CD4-positive, alpha-beta T cell treated with Interferon alpha-2 for 1 hour (primary cell): ENCODE measurements at regions not wholly inside any gene's neighbourhood (a gene's known extent, or its start where the extent isn't known, plus 50 kb on each side); places are given as distances from the start of the nearest gene placed in this dataset.
A peak's percentile ranks its signal among the peaks of the same experiment; 100 is the strongest.

Experiments
- DNase-seq, 2 donors: peaks; one replicate each; pipeline ENCODE4 v3.0.0-alpha.2; 2020 to 2022

DNA sequence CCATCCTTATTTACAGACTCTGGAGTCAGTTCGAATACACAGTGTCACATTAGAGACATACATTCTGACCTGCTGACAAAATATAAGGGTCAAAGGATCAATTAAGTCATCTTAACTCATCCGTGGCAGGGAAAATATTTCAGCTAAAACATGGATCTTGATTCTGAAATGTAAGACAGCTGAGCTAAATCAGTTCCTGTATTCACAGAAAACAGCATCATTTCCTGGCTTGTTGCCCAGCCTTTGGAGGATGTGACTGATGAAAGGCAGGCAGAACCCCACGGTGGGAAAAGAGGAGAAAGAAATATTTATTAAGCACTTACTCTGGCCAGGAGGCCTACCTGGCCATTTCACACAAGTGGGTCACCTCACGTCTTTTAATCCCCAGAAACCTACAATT, 101.9 kb downstream of the GAS2L3 start:
- DNase-seq: no peak

DNA sequence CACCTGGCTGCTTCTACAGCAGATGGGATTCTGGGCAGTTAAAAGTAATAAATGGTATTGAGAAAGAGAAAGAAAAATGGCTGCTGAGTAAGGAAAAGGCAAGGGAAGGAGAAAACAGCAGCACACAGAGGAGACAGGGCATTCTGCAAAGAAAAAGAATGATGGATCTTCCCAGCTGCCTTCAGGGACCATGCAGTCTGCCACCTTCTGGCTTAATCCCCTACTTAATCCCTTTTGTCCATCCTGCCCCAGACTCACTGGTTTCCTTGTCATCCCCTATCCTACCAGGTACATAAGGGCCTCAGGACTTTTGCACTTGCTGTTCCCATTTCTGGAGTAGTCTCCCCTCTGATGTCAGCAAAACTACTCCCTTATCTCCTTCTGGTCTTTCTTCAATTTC, 107.6 kb downstream of the GAS2L3 start:
- no peak for DNase-seq

- DNase-seq: no peak
These were observed 108.7 kb downstream of the GAS2L3 start for GRCh38 chr12:100682178-100682577.

- DNase-seq: no peak
These were observed 106.9 kb upstream of the ANO4 start for GRCh38 chr12:100687686-100688085.

DNA sequence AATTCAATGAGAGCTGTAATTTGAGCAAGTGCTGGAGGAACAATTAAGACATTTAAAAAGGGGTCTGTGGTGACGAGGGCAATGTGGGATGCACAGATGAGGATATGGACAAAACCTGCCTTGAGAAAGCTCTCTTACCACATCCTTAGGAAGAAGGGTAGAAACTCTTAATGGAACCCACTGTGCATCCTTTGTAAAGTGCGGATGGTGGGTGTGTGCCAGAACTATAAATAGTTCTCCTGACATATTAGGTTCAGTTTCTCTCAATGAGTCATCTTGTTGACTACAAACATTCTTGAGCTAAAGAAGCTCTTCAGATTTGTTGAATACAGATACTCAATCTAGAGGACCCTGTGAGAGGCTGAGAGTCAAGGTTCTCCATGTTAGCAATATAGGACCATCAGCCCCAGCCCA, 106.1 kb upstream of the ANO4 start:
- no peak for DNase-seq

DNA sequence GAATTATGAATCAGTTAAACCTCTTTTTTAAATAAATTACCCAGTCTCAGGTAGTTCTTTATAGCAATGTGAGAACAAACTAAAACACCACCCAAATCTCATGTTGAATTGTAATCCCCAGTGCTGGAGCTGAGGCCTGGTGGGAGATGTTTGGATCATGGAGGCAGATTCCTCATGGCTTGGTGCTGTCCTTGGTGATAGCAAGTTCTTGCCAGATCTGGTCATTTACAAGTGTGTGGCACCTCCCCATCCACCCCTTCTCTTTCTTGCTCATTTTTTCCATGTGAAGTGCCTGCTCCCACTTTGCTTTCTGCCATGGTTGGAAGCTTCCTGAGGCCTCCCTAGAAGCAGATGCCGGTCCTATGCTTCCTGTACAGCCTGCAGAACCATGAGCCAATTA, 102.1 kb upstream of the ANO4 start:
- no peak for DNase-seq

- DNase-seq: no peak
These were observed 96.1 kb upstream of the ANO4 start for GRCh38 chr12:100698518-100698917.

DNA sequence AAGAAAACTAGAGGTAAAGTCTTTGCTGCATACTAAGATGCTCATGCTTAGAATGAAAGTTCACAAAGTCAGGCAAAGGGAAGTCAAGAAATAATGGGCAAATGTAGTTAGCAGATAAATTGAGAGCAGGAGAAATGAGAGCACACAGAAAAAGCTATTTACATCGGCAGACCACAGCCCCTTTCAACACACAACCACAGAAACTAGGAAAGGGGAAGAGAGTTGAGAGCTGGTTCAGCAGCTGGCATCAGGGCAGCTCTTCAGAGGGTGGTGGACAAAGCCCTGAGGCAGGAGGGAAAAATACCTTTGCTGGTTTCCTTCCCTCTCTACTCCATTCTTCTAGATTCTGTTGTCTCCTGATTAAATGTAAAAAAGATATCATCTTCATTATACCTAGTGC, 95.4 kb upstream of the ANO4 start:
- DNase-seq: peak in 1 of 2 donors; percentile 2

- DNase-seq: no peak
These were observed 91.2 kb upstream of the ANO4 start for GRCh38 chr12:100703337-100703736.

DNA sequence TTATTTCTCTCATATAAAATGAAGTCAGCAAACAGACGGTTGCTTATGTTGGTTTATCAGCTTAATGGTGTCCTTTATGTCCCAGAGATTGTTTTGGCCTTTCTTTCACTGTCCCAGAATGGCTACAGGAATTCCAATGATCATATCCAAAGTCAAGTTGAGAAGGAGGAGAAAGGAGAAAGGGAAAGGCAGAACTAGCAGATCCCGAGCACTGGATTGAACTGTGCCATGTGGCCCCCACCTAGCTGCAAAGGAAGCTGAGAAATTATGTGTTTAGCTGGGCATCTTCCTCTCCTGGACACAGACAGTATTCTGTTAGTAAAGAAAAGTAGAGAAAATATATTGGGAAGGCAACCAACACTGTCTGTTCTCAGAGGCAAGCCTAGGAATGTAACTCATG, 90.7 kb upstream of the ANO4 start:
- DNase-seq: no peak

DNA sequence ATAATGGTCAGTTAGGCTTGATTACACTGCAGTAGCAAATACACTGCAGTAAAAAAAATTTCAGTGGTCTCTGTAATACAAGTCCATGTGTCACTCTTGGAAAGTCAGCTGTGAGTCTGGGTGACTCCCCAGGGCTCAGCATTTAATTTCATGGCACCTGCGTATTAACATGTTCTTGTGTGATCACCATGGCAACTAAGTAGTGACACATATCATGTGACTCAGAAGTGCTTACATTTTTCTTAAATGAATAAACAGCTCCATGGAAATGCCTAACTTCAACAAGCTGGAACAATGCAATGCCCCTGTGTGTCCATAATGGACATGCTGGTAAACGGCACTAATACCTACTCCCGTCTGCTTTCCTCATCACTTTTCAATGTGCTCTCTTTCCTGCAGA, 88.5 kb upstream of the ANO4 start:
- DNase-seq: no peak

DNA sequence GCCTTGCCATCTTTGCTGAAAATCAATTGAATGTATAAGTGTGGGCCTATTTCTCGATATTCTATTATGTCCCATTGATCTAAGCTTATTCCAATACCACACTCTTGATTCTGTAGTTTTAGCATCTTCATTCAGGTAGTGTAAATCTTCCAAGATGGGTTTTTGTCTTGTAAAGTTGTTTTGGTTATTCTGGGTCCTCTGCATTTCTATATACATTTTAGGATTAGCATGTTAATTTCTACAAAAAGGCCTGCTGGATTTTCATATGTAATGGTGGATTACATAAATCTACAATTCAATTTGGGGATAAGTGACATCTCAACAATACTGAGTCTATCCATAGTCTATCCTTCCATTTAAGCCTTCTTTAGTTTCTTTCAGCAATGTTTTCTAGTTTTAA, 86.0 kb upstream of the ANO4 start:
- DNase-seq: no peak

GRCh38 chr12:100715976-100716944, 78.3 kb upstream of the ANO4 start:
- DNase-seq: no peak

DNA sequence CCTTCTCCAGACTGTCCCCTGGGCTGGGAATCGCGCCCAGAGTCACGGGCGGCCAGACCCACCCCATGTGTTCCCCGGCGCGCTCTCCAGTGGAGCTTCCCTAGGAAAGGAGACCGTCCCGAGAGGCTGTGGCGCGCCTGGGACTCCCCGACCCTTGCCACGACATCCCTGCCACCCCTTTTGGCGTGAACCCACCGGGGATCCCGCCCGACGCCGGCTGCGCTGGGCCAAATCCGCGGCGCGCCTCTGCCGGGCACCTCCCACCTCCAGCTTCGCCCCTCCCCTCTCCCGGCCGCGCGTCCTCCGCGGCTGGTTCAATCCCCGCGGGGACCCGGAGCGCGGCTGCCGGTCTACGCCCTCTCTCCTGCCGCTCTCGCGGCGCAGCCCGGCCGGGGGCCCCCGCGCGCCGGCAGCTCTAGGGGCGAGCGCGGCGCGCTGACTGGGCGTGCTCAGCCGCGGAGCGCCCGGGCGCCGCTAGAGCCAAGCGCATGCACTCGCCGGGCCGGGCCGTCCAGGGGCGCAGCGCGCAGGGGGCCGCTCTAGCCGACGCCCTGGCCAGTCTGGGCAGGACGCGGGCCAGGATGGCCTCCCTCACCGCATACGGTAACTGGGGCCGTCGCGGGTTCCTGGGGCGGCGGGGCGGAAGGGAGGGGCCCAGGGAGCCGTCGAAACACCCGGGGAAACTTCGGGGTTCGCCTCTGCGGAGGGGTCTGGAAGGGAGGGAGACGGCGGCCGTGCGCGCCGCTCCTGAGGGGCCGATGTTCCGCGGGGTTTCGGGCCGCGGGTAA, 77.4 kb upstream of the ANO4 start:
- no peak for DNase-seq

GRCh38 chr12:100717733-100718067, 76.9 kb upstream of the ANO4 start:
- no peak for DNase-seq

GRCh38 chr12:100718187-100718586, 76.4 kb upstream of the ANO4 start:
- no peak for DNase-seq

DNA sequence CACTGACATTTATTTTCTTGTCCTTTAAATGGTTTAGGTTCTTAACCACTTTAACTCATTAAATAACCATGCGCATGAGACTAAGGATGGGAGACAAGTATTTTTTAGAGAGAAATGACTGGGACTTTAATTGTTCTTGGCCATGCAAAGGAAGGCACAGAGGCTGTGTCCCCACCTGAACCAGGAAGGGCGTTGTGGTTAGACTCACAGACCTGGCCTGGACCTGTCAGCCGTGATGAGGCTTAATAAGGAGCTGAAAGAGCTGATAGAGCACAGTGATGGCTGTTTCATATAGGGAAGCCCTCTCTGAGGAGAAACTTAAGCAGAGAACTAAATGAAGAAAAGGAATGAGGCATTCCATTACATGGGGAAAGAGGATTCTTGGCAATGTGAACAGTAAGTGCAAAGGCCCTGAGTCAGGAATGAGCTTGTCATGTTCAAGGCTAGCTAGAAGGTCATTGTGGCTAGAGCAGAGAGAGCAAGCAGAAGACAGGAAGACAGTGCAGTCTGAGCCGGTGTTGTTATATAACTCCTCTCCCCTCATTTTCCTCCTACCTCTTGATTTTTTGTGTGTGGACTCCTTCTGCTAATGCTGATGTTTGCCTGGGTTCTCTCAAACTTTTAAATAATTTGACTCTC, 74.4 kb upstream of the ANO4 start:
- DNase-seq: no peak

GRCh38 chr12:100721169-100721568, 73.4 kb upstream of the ANO4 start:
- no peak for DNase-seq

DNA sequence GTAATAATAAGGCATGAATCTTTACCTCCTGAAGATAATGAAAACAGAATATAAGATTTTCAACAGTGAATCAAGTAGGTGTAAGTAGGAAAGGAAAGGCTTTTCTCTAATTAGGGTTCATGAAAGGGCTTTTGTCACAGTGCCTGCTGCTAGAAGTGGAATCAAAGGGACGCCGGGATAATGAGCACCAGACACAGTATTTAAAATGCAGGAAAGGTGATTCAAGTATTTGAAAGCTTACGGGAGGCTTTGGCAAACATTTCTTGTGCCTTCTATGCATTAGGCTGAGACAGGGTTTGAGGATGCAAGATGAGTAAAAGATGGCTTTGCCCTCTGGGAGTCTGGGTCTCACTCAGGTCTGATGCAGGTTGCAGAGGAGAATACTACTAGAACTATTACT, 70.5 kb upstream of the ANO4 start:
- DNase-seq: no peak

DNA sequence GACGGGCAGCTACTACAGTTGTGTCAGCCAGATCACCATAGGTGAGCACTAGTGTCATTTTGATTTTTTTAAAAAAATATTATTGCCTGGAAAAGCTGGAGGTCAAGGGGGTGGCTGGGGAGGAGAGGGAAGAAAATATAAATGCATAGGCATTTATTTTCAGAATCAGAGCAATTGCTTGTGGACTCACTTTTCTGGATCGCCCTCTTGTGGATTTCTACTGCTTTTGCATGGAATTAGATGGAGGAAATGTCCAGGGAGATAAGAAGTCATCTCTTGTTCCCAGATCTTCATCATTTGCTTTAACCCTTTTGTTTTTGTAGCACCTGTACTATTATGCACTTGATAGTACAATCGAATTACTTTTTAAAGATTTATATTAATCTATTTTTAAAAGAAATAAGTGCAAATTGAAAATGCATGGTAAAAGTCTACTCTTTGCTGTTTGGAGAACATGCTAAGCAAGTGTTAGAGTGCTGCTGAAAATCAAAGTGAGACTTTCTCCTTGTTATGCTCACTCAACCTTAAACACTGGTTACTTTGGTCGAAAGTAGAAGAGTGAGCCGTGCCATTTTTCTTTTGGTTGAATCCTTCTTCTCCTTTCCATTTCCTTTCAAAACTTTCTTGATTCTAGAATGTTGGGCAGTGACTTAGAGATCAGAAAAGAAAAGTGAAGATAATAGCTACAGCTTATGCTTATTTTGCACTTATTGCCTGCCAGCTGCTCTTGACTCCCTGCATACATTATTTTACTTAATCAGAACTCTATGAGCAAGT, 60.6 kb upstream of the ANO4 start:
- DNase-seq: no peak

DNA sequence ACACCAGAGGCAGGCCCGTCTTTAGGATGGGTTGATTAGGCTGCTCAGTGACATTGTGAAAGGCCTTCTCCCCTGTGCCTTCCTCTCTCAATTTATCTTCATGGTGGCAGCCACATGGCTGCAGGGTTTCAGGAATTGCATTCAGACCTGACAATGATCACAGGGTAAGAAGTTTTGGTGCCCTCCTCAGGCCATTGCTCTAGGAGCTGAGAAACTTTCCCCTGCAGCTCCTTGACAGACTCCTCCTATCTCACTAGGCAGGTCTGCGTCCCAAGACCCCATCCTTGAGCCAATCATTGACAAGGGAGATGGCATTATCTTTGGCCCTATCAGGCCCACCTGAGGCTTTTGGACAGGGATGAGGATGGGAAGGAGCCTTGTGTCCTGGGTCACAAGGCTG, 57.4 kb upstream of the ANO4 start:
- DNase-seq: no peak

GRCh38 chr12:100738086-100738485, 56.5 kb upstream of the ANO4 start:
- DNase-seq: no peak
